K562 (cell line): ENCODE measurements at regions not wholly inside any gene's neighbourhood (a gene's known extent, or its start where the extent isn't known, plus 50 kb on each side); places are given as distances from the start of the nearest gene placed in this dataset.
"Not testable (repeated sequence)": the region's sequence is repeated elsewhere in the genome, so short reads cannot be mapped to it uniquely, and the experiment has no call there.

ENCODE experiments used
- CTCF ChIP-seq, 3 experiments: IDR thresholded peaks in 2 of 3; conservative IDR thresholded peaks in 1 of 3; 2 replicates each; pipeline ENCODE4 v1.5.1; 2011 to 2012; ENCODE audit warnings: low read length in 3 of 3, mild to moderate bottlenecking in 3 of 3, control low read depth in 2 of 3, improper control_type of control experiment in 1 of 3, inconsistent platforms in 1 of 3, low read depth in 1 of 3, mixed read lengths in 1 of 3, moderate library complexity in 1 of 3; ENCODE audit not compliant: insufficient read depth in 2 of 3
- GABPB2 ChIP-seq: fragments of 250-450 bp; sonication (Bioruptor Pico); conservative IDR thresholded peaks from 2 replicates; pipeline ENCODE4 v1.5.1; 2021; ENCODE audit warnings: mild to moderate bottlenecking
- GATA2 ChIP-seq: sonication (generic); formaldehyde crosslinking; IDR thresholded peaks from 2 replicates; pipeline ENCODE4 v1.4.0; 2020; ENCODE audit warnings: mild to moderate bottlenecking, missing genetic modification reagents

GRCh38 chr2:193140895-193141294, 946.2 kb upstream of the TMEFF2 start:
- not testable (repeated sequence) for TF ChIP-seq GABPB2 (CRISPR knock-in tag); GATA2; CTCF (IDR thresholded peaks at IDR 0.05 in 2 of 3, conservative IDR thresholded peaks at IDR 0.05 in 1 of 3; ENCODE audit: insufficient read depth in 2 of 3, low read depth in 1 of 3, low read length in 3 of 3)
